Lower lobe of right lung (tissue), 2 donors: ENCODE measurements at regions not wholly inside any gene's neighbourhood (a gene's known extent, or its start where the extent isn't known, plus 50 kb on each side); places are given as distances from the start of the nearest gene placed in this dataset.

Source experiments
- ATAC-seq, 2 donors: fragments of 200-7000 bp; cut with Tn5 transposase; one replicate each; pipeline ENCODE4 v1.9.1; 2020 to 2022; ENCODE audit warnings: mild to moderate bottlenecking in 2 of 2, moderate library complexity in 2 of 2
- DNase-seq: peaks from one replicate; pipeline ENCODE4 v3.0.0-alpha.2; 2020
- H3K27ac ChIP-seq: fragments of 200-600 bp; one replicate; pipeline ENCODE4 v1.8.0; 2022
- H3K27me3 ChIP-seq: fragments of 200-600 bp; one replicate; pipeline ENCODE4 v1.8.0; 2022; ENCODE audit warnings: low read depth
- H3K36me3 ChIP-seq: fragments of 200-600 bp; one replicate; pipeline ENCODE4 v1.8.0; 2022; ENCODE audit warnings: mild to moderate bottlenecking
- H3K4me1 ChIP-seq: fragments of 200-600 bp; one replicate; pipeline ENCODE4 v1.8.0; 2022
- H3K4me3 ChIP-seq: fragments of 200-600 bp; one replicate; pipeline ENCODE4 v1.8.0; 2022; ENCODE audit warnings: mild to moderate bottlenecking
- H3K9me3 ChIP-seq: fragments of 200-600 bp; one replicate; pipeline ENCODE4 v1.8.0; 2022
- CTCF ChIP-seq: fragments of 200-600 bp; IDR thresholded peaks from one replicate; pipeline ENCODE4 v1.8.0; 2022; ENCODE audit warnings: antibody characterized with exemption, mild to moderate bottlenecking
- intact Hi-C: fragments of 100-400 bp; cut with DNase I; formaldehyde crosslinking; loops from one replicate; pipeline ENCODE4 v1.11.0; 2022
- donor health status: DM: no; HTN: yes; CAD: no; lungs with severe emphysema.

- H3K9me3 ChIP-seq: peaks cover 6% of the 10 kb centered on the region
- H3K36me3 ChIP-seq: no peaks in the 10 kb centered on the region
- no peak overlapping the region for H3K4me3 ChIP-seq
- no peak overlapping the region for H3K27ac ChIP-seq
- intact Hi-C loops: no loop called here
- no peaks in the 10 kb centered on the region for H3K27me3 ChIP-seq
- TF ChIP-seq CTCF: no peak
- ATAC-seq (no peak), DNase-seq (no peak)
- H3K4me1 ChIP-seq: no peaks in the 10 kb centered on the region
Measured at GRCh38 chr12:73424484-73424883, 1113.2 kb upstream of the ATXN7L3B start.

- Histone ChIP-seq H3K9me3 (no peaks in the 10 kb centered on the region), H3K27me3 (no peaks in the 10 kb centered on the region), H3K36me3 (no peaks in the 10 kb centered on the region), H3K4me1 (no peaks in the 10 kb centered on the region), H3K27ac (no peak overlapping the region), H3K4me3 (no peak overlapping the region)
- no peak for TF ChIP-seq CTCF
- intact Hi-C loops: no loop called here
- ATAC-seq (no peak), DNase-seq (no peak)
Measured at GRCh38 chr12:73445658-73446324, 1091.8 kb upstream of the ATXN7L3B start.

GRCh38 chr12:73452672-73453469 is 1084.8 kb upstream of the ATXN7L3B start:
- H3K36me3 ChIP-seq: no peaks in the 10 kb centered on the region
- no peaks in the 10 kb centered on the region for H3K9me3 ChIP-seq
- DNase-seq (no peak), ATAC-seq (no peak)
- no peaks in the 10 kb centered on the region for H3K27me3 ChIP-seq
- H3K27ac ChIP-seq: no peak overlapping the region
- H3K4me3 ChIP-seq: no peak overlapping the region
- TF ChIP-seq CTCF: no peak
- intact Hi-C loops: no loop called here
- no peaks in the 10 kb centered on the region for H3K4me1 ChIP-seq

- DNase-seq (no peak), ATAC-seq (no peak)
- Histone ChIP-seq H3K27me3 (no peaks in the 10 kb centered on the region), H3K36me3 (no peaks in the 10 kb centered on the region), H3K9me3 (no peaks in the 10 kb centered on the region), H3K4me3 (no peak overlapping the region), H3K27ac (no peak overlapping the region), H3K4me1 (no peaks in the 10 kb centered on the region)
- TF ChIP-seq CTCF: no peak
- intact Hi-C loops: no loop called here
Measured at GRCh38 chr12:73460212-73460611, 1077.4 kb upstream of the ATXN7L3B start.

GRCh38 chr12:73465106-73465505 is 1072.5 kb upstream of the ATXN7L3B start:
- no peaks in the 10 kb centered on the region for H3K36me3 ChIP-seq
- DNase-seq: no peak
- no peak for ATAC-seq
- H3K9me3 ChIP-seq: no peaks in the 10 kb centered on the region
- intact Hi-C loops: no loop called here
- no peaks in the 10 kb centered on the region for H3K4me1 ChIP-seq
- no peaks in the 10 kb centered on the region for H3K27me3 ChIP-seq
- H3K27ac ChIP-seq: no peak overlapping the region
- TF ChIP-seq CTCF: no peak
- H3K4me3 ChIP-seq: no peak overlapping the region
